T-helper 1 cell treated with Interleukin-12 subunit alpha and Interleukin-12 subunit beta and Interleukin-4 antibody, amounts not matched to agents 30 μg/mL and 1 μg/mL, for 36 hours (primary cell): ENCODE measurements at regions not wholly inside any gene's neighbourhood (a gene's known extent, or its start where the extent isn't known, plus 50 kb on each side); places are given as distances from the start of the nearest gene placed in this dataset.

ENCODE experiments used
- H3K27ac Mint-ChIP-seq: one replicate; pipeline ENCODE4 v1.8.0; 2021; ENCODE audit warnings: mild to moderate bottlenecking, mixed read lengths
- H3K27me3 Mint-ChIP-seq: one replicate; pipeline ENCODE4 v1.8.0; 2021; ENCODE audit warnings: low read depth, mixed read lengths
- H3K36me3 Mint-ChIP-seq: one replicate; pipeline ENCODE4 v1.8.0; 2021; ENCODE audit warnings: low read depth, mixed read lengths
- H3K4me1 Mint-ChIP-seq: one replicate; pipeline ENCODE4 v1.8.0; 2021; ENCODE audit warnings: low read depth, mixed read lengths
- H3K4me3 Mint-ChIP-seq: one replicate; pipeline ENCODE4 v1.8.0; 2021; ENCODE audit warnings: mild to moderate bottlenecking, moderate library complexity, mixed read lengths
- H3K9me3 Mint-ChIP-seq: one replicate; pipeline ENCODE4 v1.8.0; 2021; ENCODE audit warnings: mixed read lengths

DNA sequence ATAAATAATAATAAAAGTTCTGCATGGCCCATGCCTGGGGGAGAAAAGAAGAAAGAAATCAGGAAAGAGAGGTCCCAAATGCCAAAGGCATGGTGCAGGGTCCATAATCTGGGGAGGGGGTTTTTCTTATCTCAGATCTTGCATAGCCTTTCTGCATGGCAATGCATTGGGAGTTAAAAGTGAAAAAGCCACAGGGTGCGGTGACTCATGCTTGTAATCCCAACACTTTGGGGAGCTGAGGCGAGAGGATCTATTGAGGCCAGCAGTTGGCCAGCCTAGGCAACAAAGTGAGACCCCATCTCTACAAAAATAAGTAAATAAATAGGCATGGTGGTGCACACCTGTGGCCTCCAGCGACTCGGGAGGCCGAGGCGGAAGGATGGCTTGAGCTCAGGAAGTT, 76.8 kb upstream of the GATA2 start:
- H3K36me3 Mint-ChIP-seq, result no peaks in the 10 kb centered on the region
- H3K27ac Mint-ChIP-seq, result no peak overlapping the region
- peaks cover 9% of the 10 kb centered on the region for H3K4me1 Mint-ChIP-seq
- no peak overlapping the region for H3K4me3 Mint-ChIP-seq
- no peaks in the 10 kb centered on the region for H3K9me3 Mint-ChIP-seq
- peaks cover 42% of the 10 kb centered on the region for H3K27me3 Mint-ChIP-seq

DNA sequence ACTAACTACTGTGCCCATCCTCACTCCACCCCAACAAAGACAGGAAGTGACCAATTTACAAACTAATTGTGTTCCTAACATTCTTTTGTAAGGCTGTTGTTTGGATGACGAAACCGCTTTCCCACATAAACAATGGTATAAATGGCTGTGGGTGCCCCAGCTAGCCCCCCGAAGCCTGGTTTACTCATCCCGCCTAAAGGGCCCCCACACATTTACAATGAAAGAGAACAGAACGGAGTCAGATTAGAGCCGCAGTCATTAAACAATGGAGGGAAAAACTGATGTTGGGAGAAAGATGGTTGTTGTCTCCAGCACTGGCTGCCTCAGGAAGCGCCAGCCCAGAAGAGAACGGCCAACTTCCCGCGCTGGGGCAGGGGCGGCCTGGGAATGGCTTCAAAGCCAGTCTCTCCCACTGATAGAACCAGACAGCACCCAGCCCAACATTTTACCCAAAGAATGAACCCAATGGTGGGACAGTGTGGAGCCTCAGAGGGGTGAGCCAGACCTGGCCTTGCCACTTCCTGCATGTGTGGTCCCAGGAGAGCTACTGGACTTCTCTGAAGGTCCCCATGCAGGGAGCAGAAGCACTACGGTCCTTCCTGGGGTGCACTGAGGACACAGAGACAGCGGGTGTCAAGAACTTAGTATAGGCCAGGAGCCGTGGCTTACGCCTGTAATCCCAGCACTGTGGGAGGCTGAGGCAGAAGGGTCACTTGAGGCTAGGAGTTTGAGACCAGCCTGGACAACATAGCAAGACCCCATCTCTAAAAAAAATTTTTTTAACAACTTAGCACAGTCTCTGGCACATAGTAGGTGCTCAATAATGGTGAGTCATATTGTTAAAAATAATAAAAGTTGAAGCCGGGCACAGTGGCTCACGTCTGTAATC, 75.8 kb upstream of the GATA2 start:
- H3K36me3 Mint-ChIP-seq, result no peaks in the 10 kb centered on the region
- peaks cover 34% of the 10 kb centered on the region for H3K27me3 Mint-ChIP-seq
- H3K27ac Mint-ChIP-seq, result no peak overlapping the region
- no peak overlapping the region for H3K4me3 Mint-ChIP-seq
- H3K4me1 Mint-ChIP-seq, result peaks cover 9% of the 10 kb centered on the region
- no peaks in the 10 kb centered on the region for H3K9me3 Mint-ChIP-seq

- Mint-ChIP-seq H3K4me3 (no peak overlapping the region), H3K27ac (no peak overlapping the region), H3K36me3 (no peaks in the 10 kb centered on the region), H3K27me3 (peaks cover 33% of the 10 kb centered on the region), H3K9me3 (no peaks in the 10 kb centered on the region), H3K4me1 (peaks cover 7% of the 10 kb centered on the region)
These were observed 74.8 kb upstream of the GATA2 start for GRCh38 chr3:128567705-128568356.

DNA sequence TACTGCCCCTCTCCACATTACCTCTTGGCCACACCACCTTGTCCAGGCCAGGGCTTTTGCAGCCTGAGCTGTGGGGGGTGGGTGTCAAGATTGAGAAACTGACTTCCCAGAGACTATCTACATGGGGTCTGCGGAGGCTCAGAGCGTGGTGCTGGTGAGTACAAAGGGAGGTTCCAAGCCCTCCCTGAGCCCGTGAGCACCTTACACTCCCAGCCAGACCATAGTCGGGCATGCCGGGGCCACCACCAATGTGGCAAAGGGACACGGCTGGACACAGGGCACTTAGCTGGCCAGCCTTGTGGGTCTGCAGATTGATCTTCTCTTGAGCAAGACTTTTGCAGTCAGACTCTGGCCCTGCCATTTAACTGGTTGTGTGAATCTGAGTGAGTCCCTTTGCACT, 74.1 kb upstream of the GATA2 start:
- Mint-ChIP-seq H3K9me3 (no peaks in the 10 kb centered on the region), H3K36me3 (no peaks in the 10 kb centered on the region), H3K27ac (no peak overlapping the region), H3K4me1 (peaks cover 2% of the 10 kb centered on the region), H3K4me3 (no peak overlapping the region), H3K27me3 (peaks cover 32% of the 10 kb centered on the region)

DNA sequence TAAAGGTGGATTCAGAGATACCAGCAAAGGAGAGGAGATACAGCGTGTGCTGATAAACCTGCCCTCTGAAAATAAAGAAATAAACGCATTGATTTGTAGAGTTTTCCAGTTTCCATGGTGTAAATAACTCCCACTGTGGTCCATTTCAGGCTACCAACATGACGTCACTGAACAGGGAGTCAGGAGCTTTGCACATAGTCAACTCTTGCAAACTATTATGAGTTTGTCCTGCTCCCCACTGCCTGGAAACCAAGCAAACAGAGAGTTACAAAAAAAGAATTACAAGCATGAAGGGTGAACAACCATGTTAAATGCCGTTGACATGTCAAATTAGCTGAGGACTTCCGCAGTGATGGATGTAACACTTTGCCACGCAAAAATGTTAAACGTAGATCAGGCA, 70.4 kb upstream of the GATA2 start:
- H3K9me3 Mint-ChIP-seq, result no peaks in the 10 kb centered on the region
- no peak overlapping the region for H3K4me3 Mint-ChIP-seq
- peaks cover 36% of the 10 kb centered on the region for H3K27me3 Mint-ChIP-seq
- H3K4me1 Mint-ChIP-seq, result peaks cover 9% of the 10 kb centered on the region
- no peak overlapping the region for H3K27ac Mint-ChIP-seq
- no peaks in the 10 kb centered on the region for H3K36me3 Mint-ChIP-seq

DNA sequence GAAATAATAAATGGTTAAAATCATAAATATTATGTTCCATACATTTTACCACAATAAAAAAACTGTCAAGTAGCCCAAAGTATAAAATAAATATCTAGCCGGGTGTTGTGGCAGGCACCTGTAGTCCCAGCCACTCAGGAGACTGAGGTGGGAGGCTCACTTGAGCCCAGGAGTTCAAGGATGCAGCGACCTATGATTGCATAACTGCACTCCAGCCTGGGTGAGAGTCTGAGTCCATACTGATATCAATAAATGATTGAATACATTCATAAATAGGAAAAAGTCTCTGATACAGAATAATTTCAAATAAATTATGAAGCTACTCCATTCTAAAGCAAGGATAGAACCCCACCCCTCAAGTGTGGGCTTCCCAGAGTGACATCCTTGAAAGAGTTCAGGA, 68.5 kb upstream of the GATA2 start:
- no peaks in the 10 kb centered on the region for H3K36me3 Mint-ChIP-seq
- H3K27me3 Mint-ChIP-seq, result peaks cover 45% of the 10 kb centered on the region
- no peak overlapping the region for H3K4me3 Mint-ChIP-seq
- peaks cover 9% of the 10 kb centered on the region for H3K4me1 Mint-ChIP-seq
- no peaks in the 10 kb centered on the region for H3K9me3 Mint-ChIP-seq
- no peak overlapping the region for H3K27ac Mint-ChIP-seq

GRCh38 chr3:128560768-128561167, 67.8 kb upstream of the GATA2 start:
- H3K36me3 Mint-ChIP-seq, result no peaks in the 10 kb centered on the region
- peaks cover 50% of the 10 kb centered on the region for H3K27me3 Mint-ChIP-seq
- peaks cover 9% of the 10 kb centered on the region for H3K4me1 Mint-ChIP-seq
- H3K9me3 Mint-ChIP-seq, result no peaks in the 10 kb centered on the region
- H3K27ac Mint-ChIP-seq, result no peak overlapping the region
- H3K4me3 Mint-ChIP-seq, result no peak overlapping the region

- Mint-ChIP-seq H3K36me3 (no peaks in the 10 kb centered on the region), H3K4me3 (no peak overlapping the region), H3K27ac (no peak overlapping the region), H3K4me1 (peaks cover 9% of the 10 kb centered on the region), H3K27me3 (peaks cover 49% of the 10 kb centered on the region), H3K9me3 (no peaks in the 10 kb centered on the region)
These were observed 66.7 kb upstream of the GATA2 start for GRCh38 chr3:128559486-128560225.

GRCh38 chr3:128557531-128558280, 64.7 kb upstream of the GATA2 start:
- no peaks in the 10 kb centered on the region for H3K9me3 Mint-ChIP-seq

GRCh38 chr3:128556907-128557306, 63.9 kb upstream of the GATA2 start:
- peaks cover 9% of the 10 kb centered on the region for H3K4me1 Mint-ChIP-seq
- no peaks in the 10 kb centered on the region for H3K36me3 Mint-ChIP-seq
- H3K9me3 Mint-ChIP-seq, result no peaks in the 10 kb centered on the region
- no peak overlapping the region for H3K27ac Mint-ChIP-seq
- H3K4me3 Mint-ChIP-seq, result no peak overlapping the region
- peaks cover 62% of the 10 kb centered on the region for H3K27me3 Mint-ChIP-seq

More at GRCh38 chr3:128557531-128558280, 64.7 kb upstream of the GATA2 start:
- H3K4me3 Mint-ChIP-seq, result no peak overlapping the region
- peaks cover 57% of the 10 kb centered on the region for H3K27me3 Mint-ChIP-seq
- H3K36me3 Mint-ChIP-seq, result no peaks in the 10 kb centered on the region
- no peak overlapping the region for H3K27ac Mint-ChIP-seq
- peaks cover 9% of the 10 kb centered on the region for H3K4me1 Mint-ChIP-seq

DNA sequence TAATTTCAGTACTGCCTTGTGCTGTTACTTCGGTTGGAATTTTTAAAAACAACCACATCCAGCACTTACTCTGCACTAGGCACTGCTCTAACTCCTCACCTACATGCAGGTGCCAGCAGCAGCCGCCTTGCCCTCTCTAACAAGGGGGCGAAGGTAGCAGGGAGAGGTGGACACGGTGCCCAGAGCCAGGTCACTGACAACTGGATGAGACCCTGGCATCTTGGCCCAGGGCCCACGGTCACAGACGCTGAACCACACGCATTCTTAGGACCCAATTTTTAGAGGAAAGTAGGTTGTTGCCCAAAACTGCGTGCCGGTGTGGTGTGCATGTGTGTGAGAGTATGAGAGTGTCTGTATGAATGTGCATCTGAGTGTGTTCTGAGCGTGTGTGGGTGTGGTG, 63.4 kb upstream of the GATA2 start:
- no peak overlapping the region for H3K4me3 Mint-ChIP-seq
- H3K27ac Mint-ChIP-seq, result no peak overlapping the region
- peaks cover 9% of the 10 kb centered on the region for H3K4me1 Mint-ChIP-seq
- H3K9me3 Mint-ChIP-seq, result no peaks in the 10 kb centered on the region
- peaks cover 60% of the 10 kb centered on the region for H3K27me3 Mint-ChIP-seq
- no peaks in the 10 kb centered on the region for H3K36me3 Mint-ChIP-seq

- H3K27ac Mint-ChIP-seq, result no peak overlapping the region
- H3K4me3 Mint-ChIP-seq, result no peak overlapping the region
- H3K9me3 Mint-ChIP-seq, result no peaks in the 10 kb centered on the region
- peaks cover 9% of the 10 kb centered on the region for H3K4me1 Mint-ChIP-seq
- H3K36me3 Mint-ChIP-seq, result no peaks in the 10 kb centered on the region
- H3K27me3 Mint-ChIP-seq, result peaks cover 58% of the 10 kb centered on the region
These were observed 62.8 kb upstream of the GATA2 start for GRCh38 chr3:128555841-128556240.

DNA sequence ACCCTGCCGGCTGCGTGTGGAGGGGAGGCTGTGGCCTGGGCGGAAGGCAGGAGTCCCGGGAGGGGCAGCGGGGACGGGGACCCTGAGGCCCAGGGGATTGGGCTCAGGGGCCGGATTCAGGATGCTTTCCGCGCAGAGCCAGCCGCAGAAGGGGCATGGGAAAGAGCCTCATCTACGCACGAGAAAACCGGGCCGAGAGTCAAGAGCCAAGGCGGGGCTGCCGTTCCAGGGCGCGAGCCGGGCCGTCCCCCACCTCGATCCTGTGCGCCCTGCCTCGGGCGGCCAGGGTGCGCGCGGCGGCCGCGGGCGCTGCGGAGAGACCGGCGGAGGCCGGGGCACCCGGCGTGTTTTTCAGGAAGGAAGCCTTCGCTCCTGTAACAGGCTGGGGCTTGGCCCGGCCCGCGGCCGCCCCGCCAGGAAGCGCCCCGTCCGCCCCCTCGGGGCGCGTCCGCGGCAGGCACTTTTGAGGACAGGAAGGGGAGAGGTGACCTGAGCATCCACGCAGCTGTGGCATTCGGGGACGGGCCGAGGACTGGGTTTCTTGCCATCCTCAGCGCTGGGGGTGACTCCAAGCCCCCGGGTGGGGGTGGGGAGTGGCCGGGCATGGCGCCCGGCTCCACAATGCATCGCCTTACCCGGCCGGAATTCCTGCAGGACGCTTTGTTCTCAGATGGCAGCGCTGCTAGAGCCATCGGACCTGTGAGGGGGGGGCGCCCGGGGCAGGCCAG, 62.3 kb upstream of the GATA2 start:
- peaks cover 56% of the 10 kb centered on the region for H3K27me3 Mint-ChIP-seq
- H3K36me3 Mint-ChIP-seq, result no peaks in the 10 kb centered on the region
- H3K4me1 Mint-ChIP-seq, result peaks cover 9% of the 10 kb centered on the region
- H3K9me3 Mint-ChIP-seq, result no peaks in the 10 kb centered on the region
- no peak overlapping the region for H3K27ac Mint-ChIP-seq
- no peak overlapping the region for H3K4me3 Mint-ChIP-seq
